ENCODE measurements at regions not wholly inside any gene's neighbourhood (a gene's known extent, or its start where the extent isn't known, plus 50 kb on each side); places are given as distances from the start of the nearest gene placed in this dataset.
"Not testable (repeated sequence)": the region's sequence is repeated elsewhere in the genome, so short reads cannot be mapped to it uniquely, and the experiment has no call there.

- DNase-seq (ENCODE audit: low read depth in 3 of 3), result no peak
Measured at GRCh38 chrX:45823536-45823935, 622.9 kb upstream of the DIPK2B start.

GRCh38 chrX:45822124-45822523 lies 621.4 kb upstream of the DIPK2B start:
- DNase-seq (ENCODE audit: low read depth in 3 of 3), result no peak

- no peak for DNase-seq (ENCODE audit: low read depth in 3 of 3)
Measured at GRCh38 chrX:45818913-45819312, 618.2 kb upstream of the DIPK2B start.

- no peak for DNase-seq (ENCODE audit: low read depth in 3 of 3)
Measured at GRCh38 chrX:45815441-45815840, 614.8 kb upstream of the DIPK2B start.

- no peak for DNase-seq (ENCODE audit: low read depth in 3 of 3)
Measured at GRCh38 chrX:45811326-45811725, 610.6 kb upstream of the DIPK2B start.

GRCh38 chrX:45807572-45808425 lies 607.1 kb upstream of the DIPK2B start:
- no peak for DNase-seq (ENCODE audit: low read depth in 3 of 3)

GRCh38 chrX:45806410-45807121 lies 605.9 kb upstream of the DIPK2B start:
- no peak for DNase-seq (ENCODE audit: low read depth in 3 of 3)

GRCh38 chrX:45804276-45804675 lies 603.6 kb upstream of the DIPK2B start:
- no peak for DNase-seq (ENCODE audit: low read depth in 3 of 3)

GRCh38 chrX:45803383-45803921 lies 602.8 kb upstream of the DIPK2B start:
- peak in 1 of 3 experiments; percentile 31 for DNase-seq (ENCODE audit: low read depth in 3 of 3)

- no peak for DNase-seq (ENCODE audit: low read depth in 3 of 3)
Measured at GRCh38 chrX:45801554-45801953, 600.9 kb upstream of the DIPK2B start.

- DNase-seq (ENCODE audit: low read depth in 3 of 3), result not testable (repeated sequence)
Measured at GRCh38 chrX:45800746-45801453, 600.2 kb upstream of the DIPK2B start.

GRCh38 chrX:45799576-45799975 lies 598.9 kb upstream of the DIPK2B start:
- no peak for DNase-seq (ENCODE audit: low read depth in 3 of 3)

GRCh38 chrX:45795546-45795945 lies 594.9 kb upstream of the DIPK2B start:
- no peak for DNase-seq (ENCODE audit: low read depth in 3 of 3)

- no peak for DNase-seq (ENCODE audit: low read depth in 3 of 3)
Measured at GRCh38 chrX:45794995-45795337, 594.3 kb upstream of the DIPK2B start.

GRCh38 chrX:45794323-45794994 lies 593.8 kb upstream of the DIPK2B start:
- no peak for DNase-seq (ENCODE audit: low read depth in 3 of 3)

GRCh38 chrX:45788941-45789348 lies 588.3 kb upstream of the DIPK2B start:
- DNase-seq (ENCODE audit: low read depth in 3 of 3), result no peak

- no peak for DNase-seq (ENCODE audit: low read depth in 3 of 3)
Measured at GRCh38 chrX:45788315-45788714, 587.6 kb upstream of the DIPK2B start.

GRCh38 chrX:45784590-45784989 lies 583.9 kb upstream of the DIPK2B start:
- DNase-seq (ENCODE audit: low read depth in 3 of 3), result no peak

- DNase-seq (ENCODE audit: low read depth in 3 of 3), result no peak
Measured at GRCh38 chrX:45783002-45783401, 582.3 kb upstream of the DIPK2B start.

- no peak for DNase-seq (ENCODE audit: low read depth in 3 of 3)
Measured at GRCh38 chrX:45781901-45782553, 581.4 kb upstream of the DIPK2B start.

- DNase-seq (ENCODE audit: low read depth in 3 of 3), result no peak
Measured at GRCh38 chrX:45778616-45779015, 577.9 kb upstream of the DIPK2B start.
